H9 (cell line): ENCODE measurements at regions not wholly inside any gene's neighbourhood (a gene's known extent, or its start where the extent isn't known, plus 50 kb on each side); places are given as distances from the start of the nearest gene placed in this dataset.
A peak's percentile ranks its signal among the peaks of the same experiment; 100 is the strongest.

ENCODE experiments used
- DNase-seq: peaks from one replicate; pipeline ENCODE4 v3.0.0-alpha.2; 2017
- H2AFZ ChIP-seq: one replicate; pipeline ENCODE4 v1.6.1; 2013; ENCODE audit warnings: mild to moderate bottlenecking, low read length, control low read depth, moderate library complexity
- H2AK5ac ChIP-seq: 2 replicates; pipeline ENCODE4 v1.6.1; 2013; ENCODE audit warnings: low read length, control low read depth, mixed read lengths; ENCODE audit not compliant: insufficient read length
- H2BK120ac ChIP-seq: one replicate; pipeline ENCODE4 v1.6.1; 2013; ENCODE audit warnings: low read depth, mild to moderate bottlenecking, low read length, control low read depth, inconsistent platforms; ENCODE audit not compliant: poor library complexity, severe bottlenecking
- H2BK12ac ChIP-seq: 2 replicates; pipeline ENCODE4 v1.6.1; 2013; ENCODE audit warnings: low read length, control low read depth, mixed read lengths, low read depth; ENCODE audit not compliant: insufficient read length
- H2BK15ac ChIP-seq: 2 replicates; pipeline ENCODE4 v1.6.1; 2013; ENCODE audit warnings: low read depth, low read length, control low read depth
- H2BK20ac ChIP-seq: one replicate; pipeline ENCODE4 v1.6.1; 2013; ENCODE audit warnings: low read depth, mild to moderate bottlenecking, low read length, control low read depth, inconsistent platforms; ENCODE audit not compliant: poor library complexity, severe bottlenecking
- H2BK5ac ChIP-seq: 2 replicates; pipeline ENCODE4 v1.6.1; 2013; ENCODE audit warnings: low read length, control low read depth, mixed read lengths; ENCODE audit not compliant: insufficient read length
- H3K14ac ChIP-seq: 2 replicates; pipeline ENCODE4 v1.6.1; 2013; ENCODE audit warnings: low read length, control low read depth; ENCODE audit not compliant: insufficient read depth
- H3K18ac ChIP-seq: 2 replicates; pipeline ENCODE4 v1.6.1; 2013; ENCODE audit warnings: low read depth, mild to moderate bottlenecking, mixed read lengths, low read length, control low read depth; ENCODE audit not compliant: insufficient read length
- H3K23ac ChIP-seq: 2 replicates; pipeline ENCODE4 v1.6.1; 2013; ENCODE audit warnings: low read length, control low read depth, mixed read lengths, low read depth; ENCODE audit not compliant: insufficient read length
- H3K23me2 ChIP-seq: 2 replicates; pipeline ENCODE4 v1.6.1; 2013; ENCODE audit warnings: low read depth, mild to moderate bottlenecking, mixed read lengths, low read length, control low read depth; ENCODE audit not compliant: insufficient read length, poor library complexity, severe bottlenecking
- H3K27ac ChIP-seq: 2 replicates; pipeline ENCODE4 v1.5.1; 2013; ENCODE audit warnings: low read length, control low read depth, mixed read lengths, low read depth; ENCODE audit not compliant: insufficient read length
- H3K27me3 ChIP-seq: 2 replicates; pipeline ENCODE4 v1.6.1; 2013; ENCODE audit warnings: low read length, control low read depth, inconsistent platforms; ENCODE audit not compliant: insufficient read depth
- H3K4ac ChIP-seq: 2 replicates; pipeline ENCODE4 v1.6.1; 2013; ENCODE audit warnings: low read depth, mild to moderate bottlenecking, control low read depth, inconsistent platforms, low read length, moderate library complexity
- H3K4me1 ChIP-seq: 2 replicates; pipeline ENCODE4 v1.6.1; 2013; ENCODE audit warnings: low read length, control low read depth, inconsistent platforms; ENCODE audit not compliant: insufficient read depth
- H3K4me2 ChIP-seq: 2 replicates; pipeline ENCODE4 v1.6.1; 2013; ENCODE audit warnings: low read length, control low read depth, mixed read lengths; ENCODE audit not compliant: insufficient read length, insufficient read depth
- H3K56ac ChIP-seq: 2 replicates; pipeline ENCODE4 v1.6.1; 2013; ENCODE audit warnings: low read depth, mild to moderate bottlenecking, mixed read lengths, low read length, control low read depth; ENCODE audit not compliant: insufficient read length
- H3K79me1 ChIP-seq: 2 replicates; pipeline ENCODE4 v1.6.1; 2013; ENCODE audit warnings: low read depth, mild to moderate bottlenecking, moderate library complexity, low read length, control low read depth, inconsistent platforms; ENCODE audit not compliant: insufficient read depth, poor library complexity, severe bottlenecking
- H3K79me2 ChIP-seq: 2 replicates; pipeline ENCODE4 v1.6.1; 2013; ENCODE audit warnings: low read length, control low read depth, inconsistent platforms; ENCODE audit not compliant: insufficient read depth
- H3K9ac ChIP-seq: 2 replicates; pipeline ENCODE4 v1.6.1; 2013; ENCODE audit warnings: low read length, control low read depth, mixed read lengths; ENCODE audit not compliant: insufficient read length; ENCODE audit errors: extremely low read depth
- H3K9me3 ChIP-seq: one replicate; pipeline ENCODE4 v1.6.1; 2013; ENCODE audit warnings: low read depth, low read length, inconsistent platforms; ENCODE audit not compliant: control insufficient read depth
- H3T11ph ChIP-seq: one replicate; pipeline ENCODE4 v1.6.1; 2013; ENCODE audit warnings: mild to moderate bottlenecking, low read length, control low read depth, inconsistent platforms
- H4K20me1 ChIP-seq: one replicate; pipeline ENCODE4 v1.6.1; 2013; ENCODE audit not compliant: control insufficient read depth, insufficient read length, insufficient read depth
- H4K5ac ChIP-seq: 2 replicates; pipeline ENCODE4 v1.6.1; 2013; ENCODE audit warnings: low read depth, mild to moderate bottlenecking, mixed read lengths, low read length, control low read depth; ENCODE audit not compliant: insufficient read length
- H4K8ac ChIP-seq: replicated peaks from 2 replicates; pipeline ENCODE4 v1.6.1; 2013; ENCODE audit warnings: low read length, control low read depth, mixed read lengths, low read depth; ENCODE audit not compliant: insufficient read length
- H4K91ac ChIP-seq: 2 replicates; pipeline ENCODE4 v1.6.1; 2013; ENCODE audit warnings: low read depth, mild to moderate bottlenecking, moderate library complexity, mixed read lengths, low read length, control low read depth; ENCODE audit not compliant: insufficient read length
- H3K27ac Mint-ChIP-seq, 3 experiments: 2 replicates in 2 of 3; 3 replicates in 1 of 3; pipeline ENCODE4 v1.8.0; 2020 to 2021; ENCODE audit warnings: mixed read lengths in 3 of 3, mild to moderate bottlenecking in 1 of 3, moderate library complexity in 1 of 3
- H3K27me3 Mint-ChIP-seq: 2 replicates; pipeline ENCODE4 v1.8.0; 2021; ENCODE audit warnings: low read depth, mild to moderate bottlenecking, moderate library complexity, mixed read lengths
- H3K36me3 Mint-ChIP-seq, 3 experiments: 2 replicates in 2 of 3; 3 replicates in 1 of 3; pipeline ENCODE4 v1.8.0; 2020 to 2021; ENCODE audit warnings: low read depth in 3 of 3, mixed read lengths in 3 of 3; ENCODE audit not compliant: insufficient read depth in 1 of 3
- H3K4me1 Mint-ChIP-seq, 2 experiments: 2 replicates each; pipeline ENCODE4 v1.8.0; 2020; ENCODE audit warnings: mixed read lengths in 2 of 2
- H3K4me3 Mint-ChIP-seq, 2 experiments: 2 replicates in 1 of 2; 3 replicates in 1 of 2; pipeline ENCODE4 v1.8.0; 2020 to 2021; ENCODE audit warnings: mild to moderate bottlenecking in 2 of 2, mixed read lengths in 2 of 2, moderate library complexity in 1 of 2
- H3K9me3 Mint-ChIP-seq, 2 experiments: 2 replicates in 1 of 2; 3 replicates in 1 of 2; pipeline ENCODE4 v1.8.0; 2020; ENCODE audit warnings: mild to moderate bottlenecking in 2 of 2, mixed read lengths in 2 of 2, moderate library complexity in 1 of 2
- WGBS: extraction: QIAGEN DNeasy Blood & Tissue Kit; methylation state at CpG from one replicate; pipeline ENCODE4 v1.1.7; 2013; ENCODE audit warnings: missing lambda C conversion rate, low lambda C conversion rate, mixed read lengths; ENCODE audit not compliant: insufficient read length; ENCODE audit errors: extremely low coverage; 5-methylcytosine and 5-hydroxymethylcytosine counted together
- TF ChIP-seq, protein P1 (sequence below): fragments of 200-600 bp; sonication (generic); conservative IDR thresholded peaks from 3 replicates; pipeline ENCODE4 v1.8.0; 2021; ENCODE audit warnings: antibody characterized with exemption, mild to moderate bottlenecking

GRCh38 chr14:54116198-54116885 lies 159.7 kb upstream of the BMP4 start:
- Histone ChIP-seq H2BK120ac (no peak overlapping the region), H3K23ac (no peak overlapping the region), H4K20me1 (no peaks in the 10 kb centered on the region), H3K4me2 (no peak overlapping the region), H2AK5ac (no peak overlapping the region), H4K5ac (no peak overlapping the region), H3K23me2 (no peaks in the 10 kb centered on the region), H2BK20ac (no peak overlapping the region), H2BK5ac (no peak overlapping the region), H2BK12ac (no peak overlapping the region), H3K4ac (no peak overlapping the region), H3K79me1 (no peaks in the 10 kb centered on the region), H4K91ac (no peak overlapping the region), H3T11ph (no peak overlapping the region), H2BK15ac (no peak overlapping the region), H4K8ac (no peak overlapping the region), H3K27me3 (no peaks in the 10 kb centered on the region), H3K56ac (no peak overlapping the region), H3K79me2 (no peaks in the 10 kb centered on the region), H3K27ac (no peak overlapping the region), H2AFZ (no peak overlapping the region), H3K14ac (no peak overlapping the region), H3K9me3 (no peaks in the 10 kb centered on the region), H3K9ac (no peak overlapping the region), H3K4me1 (no peaks in the 10 kb centered on the region), H3K18ac (no peak overlapping the region)
- Mint-ChIP-seq H3K4me3 (no peak overlapping the region), H3K27me3 (no peaks in the 10 kb centered on the region), H3K36me3 (peaks cover 0 to 4% (median 0%) of the 10 kb centered on the region in 3 experiments; a peak in 1 of 7 replicates), H3K9me3 (peaks cover 0 to 4% of the 10 kb centered on the region in 2 experiments; a peak in 1 of 5 replicates), H3K4me1 (peaks cover 0 to 2% of the 10 kb centered on the region in 2 experiments; a peak in 1 of 4 replicates), H3K27ac (0 out of 7 replicates have a peak overlapping the region, but pooled peaks of 1 of the 3 experiments have one; percentile 21)
- TF ChIP-seq, protein P1, sequence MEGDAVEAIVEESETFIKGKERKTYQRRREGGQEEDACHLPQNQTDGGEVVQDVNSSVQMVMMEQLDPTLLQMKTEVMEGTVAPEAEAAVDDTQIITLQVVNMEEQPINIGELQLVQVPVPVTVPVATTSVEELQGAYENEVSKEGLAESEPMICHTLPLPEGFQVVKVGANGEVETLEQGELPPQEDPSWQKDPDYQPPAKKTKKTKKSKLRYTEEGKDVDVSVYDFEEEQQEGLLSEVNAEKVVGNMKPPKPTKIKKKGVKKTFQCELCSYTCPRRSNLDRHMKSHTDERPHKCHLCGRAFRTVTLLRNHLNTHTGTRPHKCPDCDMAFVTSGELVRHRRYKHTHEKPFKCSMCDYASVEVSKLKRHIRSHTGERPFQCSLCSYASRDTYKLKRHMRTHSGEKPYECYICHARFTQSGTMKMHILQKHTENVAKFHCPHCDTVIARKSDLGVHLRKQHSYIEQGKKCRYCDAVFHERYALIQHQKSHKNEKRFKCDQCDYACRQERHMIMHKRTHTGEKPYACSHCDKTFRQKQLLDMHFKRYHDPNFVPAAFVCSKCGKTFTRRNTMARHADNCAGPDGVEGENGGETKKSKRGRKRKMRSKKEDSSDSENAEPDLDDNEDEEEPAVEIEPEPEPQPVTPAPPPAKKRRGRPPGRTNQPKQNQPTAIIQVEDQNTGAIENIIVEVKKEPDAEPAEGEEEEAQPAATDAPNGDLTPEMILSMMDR = no peak
- no CpG with 5 or more reads among the region's 2 CpGs for WGBS
- DNase-seq = no peak
